ENCODE measurements at regions not wholly inside any gene's neighbourhood (a gene's known extent, or its start where the extent isn't known, plus 50 kb on each side); places are given as distances from the start of the nearest gene placed in this dataset.

DNA sequence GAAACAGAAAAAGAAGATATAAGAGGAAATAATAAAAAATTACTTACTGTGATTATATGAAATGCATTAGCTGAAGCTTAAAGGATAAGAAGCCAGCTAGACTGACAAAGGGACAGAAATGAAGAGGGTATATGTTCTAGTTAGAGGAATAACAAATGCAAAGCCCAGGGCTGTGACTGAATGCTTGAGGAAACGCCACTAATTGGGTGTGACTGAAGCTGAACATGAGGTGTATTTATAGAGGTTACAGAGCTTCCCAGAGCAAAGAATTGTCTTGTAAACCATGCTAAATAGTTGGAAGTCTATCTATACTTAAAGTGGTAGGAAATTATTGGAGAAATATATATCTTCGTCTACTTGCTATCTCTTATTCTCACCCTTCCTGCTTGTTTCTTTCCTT is 77.7 kb upstream of the PLPPR5 start:
- Histone ChIP-seq H4K5ac (ENCODE audit: insufficient read length, low read depth, low read length) (no peak overlapping the region), H4K91ac (replicated peaks; ENCODE audit: insufficient read length, low read length) (no peak overlapping the region), H3K4ac (replicated peaks; ENCODE audit: insufficient read length, low read depth, low read length) (no peak overlapping the region), H2BK12ac (ENCODE audit: low read depth, low read length) (no peak overlapping the region), H3K4me1 (replicated peaks in 1 of 4; ENCODE audit: control insufficient read depth in 3 of 4, insufficient read depth in 4 of 4, low read length in 3 of 4) (no peaks in the 10 kb centered on the region), H3K18ac (ENCODE audit: extremely low read depth, low read length) (no peak overlapping the region), H3K36me3 (ENCODE audit: control insufficient read depth in 2 of 4, insufficient read depth in 4 of 4, low read length in 3 of 4) (no peaks in the 10 kb centered on the region), H3K56ac (replicated peaks; ENCODE audit: insufficient read length, low read depth, low read length) (no peak overlapping the region), H3K4me3 (ENCODE audit: extremely low read depth in 1 of 4, insufficient read depth in 2 of 4, low read depth in 3 of 4, low read length in 4 of 4) (no peak overlapping the region), H2BK20ac (ENCODE audit: low read length) (no peak overlapping the region), H2AK5ac (ENCODE audit: low read depth, low read length) (no peak overlapping the region), H4K8ac (ENCODE audit: extremely low read depth, insufficient read depth, low read length) (no peak overlapping the region), H3K79me2 (ENCODE audit: control insufficient read depth in 1 of 2, insufficient read depth in 2 of 2, low read length in 2 of 2) (no peaks in the 10 kb centered on the region), H3K9me3 (ENCODE audit: insufficient read depth in 2 of 2, low read depth in 1 of 2, low read length in 1 of 2) (peaks cover 2 to 6% of the 10 kb centered on the region in 2 experiments; a peak in 2 of 4 replicates), H4K20me1 (replicated peaks in 1 of 2; ENCODE audit: control insufficient read depth in 1 of 2, insufficient read depth in 2 of 2, low read length in 2 of 2) (no peaks in the 10 kb centered on the region), H3K79me1 (ENCODE audit: low read depth, low read length) (no peaks in the 10 kb centered on the region), H3K23ac (ENCODE audit: insufficient read length) (no peak overlapping the region), H3K4me2 (ENCODE audit: insufficient read depth in 1 of 2, low read depth in 2 of 2, low read length in 2 of 2) (no peak overlapping the region), H3K9ac (replicated peaks in 1 of 4; ENCODE audit: extremely low read depth in 1 of 4, low read depth in 3 of 4, low read length in 3 of 4) (no peak overlapping the region), H3K27ac (ENCODE audit: low read depth, low read length) (no peak overlapping the region), H2BK120ac (replicated peaks; ENCODE audit: low read depth, low read length) (no peak overlapping the region), H2AFZ (ENCODE audit: low read length) (no peak overlapping the region), H3K27me3 (replicated peaks in 1 of 4; ENCODE audit: control insufficient read depth in 3 of 4, extremely low read depth in 1 of 4, insufficient read depth in 3 of 4, low read length in 3 of 4) (no peaks in the 10 kb centered on the region), H2BK15ac (ENCODE audit: low read length) (no peak overlapping the region), H2BK5ac (ENCODE audit: low read depth, low read length) (no peak overlapping the region), H3K23me2 (ENCODE audit: low read depth, low read length) (no peaks in the 10 kb centered on the region; the same call in 1 of the 2 replicates), H3K14ac (ENCODE audit: insufficient read length) (no peak overlapping the region)
- TF ChIP-seq CREB1 (IDR thresholded peaks at IDR 0.05) = no peak
- TF ChIP-seq CEBPB (IDR thresholded peaks at IDR 0.05; ENCODE audit: low read depth, low read length) = no peak
- no peak for TF ChIP-seq JUND (IDR thresholded peaks at IDR 0.05; ENCODE audit: low read length)
- no peak for TF ChIP-seq EP300 (IDR thresholded peaks at IDR 0.05; ENCODE audit: borderline replicate concordance in 1 of 2, low read depth in 2 of 2, low read length in 2 of 2)
- no peak for TF ChIP-seq GTF2F1 (IDR thresholded peaks at IDR 0.05; ENCODE audit: borderline replicate concordance, low read depth, low read length)
- no peak for TF ChIP-seq POLR2AphosphoS5 (IDR thresholded peaks at IDR 0.05; ENCODE audit: low read depth, low read length)
- TF ChIP-seq ATF3 (IDR thresholded peaks at IDR 0.05; ENCODE audit: insufficient read depth, low read depth, low read length) = no peak
- ChIA-PET POLR2A (ENCODE audit: partially characterized antibody) (no interaction called here), CTCF (ENCODE audit: partially characterized antibody) (no interaction called here)
- WGBS, 2 experiments (ENCODE audit: extremely low coverage in 1 of 2, insufficient coverage in 1 of 2, insufficient read length in 1 of 2, insufficient replicate concordance in 2 of 2, low coverage in 1 of 2, low lambda C conversion rate in 2 of 2, missing lambda C conversion rate in 1 of 2) = 88% methylated on average over 1 of the region's 2 CpGs; no CpG with 5 or more reads in 1 of the 2 experiments
- FAIRE-seq (no peak), DNase-seq (ENCODE audit: low read depth in 1 of 2, low spot score in 2 of 2) (no peak)
